ENCODE measurements at regions not wholly inside any gene's neighbourhood (a gene's known extent, or its start where the extent isn't known, plus 50 kb on each side); places are given as distances from the start of the nearest gene placed in this dataset.

DNA sequence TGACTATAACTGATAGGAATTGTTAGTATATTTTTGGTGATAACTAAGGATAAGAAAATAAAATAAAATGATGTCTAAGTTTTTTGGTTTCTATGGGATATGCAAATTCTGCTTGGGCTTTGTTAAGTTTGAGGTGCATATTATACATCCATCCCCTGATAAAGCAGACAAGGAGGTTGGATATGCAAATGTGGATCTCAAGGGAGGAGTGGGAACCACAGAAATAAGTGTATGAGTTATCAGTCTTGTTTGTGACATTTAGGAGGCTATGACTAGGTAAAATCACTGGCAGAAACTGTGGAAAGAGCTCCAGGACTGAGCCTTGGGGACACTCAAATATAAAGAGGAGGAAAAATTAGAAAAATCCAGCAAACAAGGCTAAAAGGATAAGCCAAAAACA is 719.4 kb downstream of the RERGL start:
- no peak for TF ChIP-seq CTCF (IDR thresholded peaks at IDR 0.05; ENCODE audit: insufficient read depth, missing control alignments)
- DNase-seq (ENCODE audit: insufficient read length, low spot score), result no peak
- FAIRE-seq, result no peak

GRCh38 chr12:17369556-17369955 is 720.4 kb downstream of the RERGL start:
- no peak for TF ChIP-seq CTCF (IDR thresholded peaks at IDR 0.05; ENCODE audit: insufficient read depth, missing control alignments)
- FAIRE-seq, result no peak
- DNase-seq (ENCODE audit: insufficient read length, low spot score), result no peak

GRCh38 chr12:17361224-17361623 is 728.8 kb downstream of the RERGL start:
- no peak for FAIRE-seq
- no peak for DNase-seq (ENCODE audit: insufficient read length, low spot score)
- no peak for TF ChIP-seq CTCF (IDR thresholded peaks at IDR 0.05; ENCODE audit: insufficient read depth, missing control alignments)

DNA sequence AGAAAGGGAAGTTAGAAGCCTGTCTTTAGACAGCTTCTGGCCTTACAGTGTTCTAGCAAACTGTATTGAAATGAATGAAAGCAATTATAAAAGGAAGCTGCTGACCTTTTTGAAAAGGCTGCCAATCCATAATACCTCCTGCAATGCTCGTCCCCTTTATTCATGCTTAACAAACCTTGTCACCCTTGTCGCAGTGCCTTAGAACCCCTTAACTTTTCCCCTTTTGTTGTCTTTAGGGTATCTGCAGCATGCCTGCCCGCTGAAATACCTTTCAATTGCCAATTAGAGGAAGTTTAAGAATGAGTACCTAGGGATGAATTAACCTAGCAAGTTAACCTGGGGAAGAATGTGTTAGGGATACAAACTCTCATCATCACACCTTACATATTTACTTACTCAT is 731.2 kb downstream of the RERGL start:
- FAIRE-seq (no peak), DNase-seq (ENCODE audit: insufficient read length, low spot score) (no peak)
- TF ChIP-seq CTCF (IDR thresholded peaks at IDR 0.05; ENCODE audit: insufficient read depth, missing control alignments), result no peak

GRCh38 chr12:17357396-17357795 is 732.6 kb downstream of the RERGL start:
- DNase-seq (ENCODE audit: insufficient read length, low spot score) (no peak), FAIRE-seq (no peak)
- no peak for TF ChIP-seq CTCF (IDR thresholded peaks at IDR 0.05; ENCODE audit: insufficient read depth, missing control alignments)

DNA sequence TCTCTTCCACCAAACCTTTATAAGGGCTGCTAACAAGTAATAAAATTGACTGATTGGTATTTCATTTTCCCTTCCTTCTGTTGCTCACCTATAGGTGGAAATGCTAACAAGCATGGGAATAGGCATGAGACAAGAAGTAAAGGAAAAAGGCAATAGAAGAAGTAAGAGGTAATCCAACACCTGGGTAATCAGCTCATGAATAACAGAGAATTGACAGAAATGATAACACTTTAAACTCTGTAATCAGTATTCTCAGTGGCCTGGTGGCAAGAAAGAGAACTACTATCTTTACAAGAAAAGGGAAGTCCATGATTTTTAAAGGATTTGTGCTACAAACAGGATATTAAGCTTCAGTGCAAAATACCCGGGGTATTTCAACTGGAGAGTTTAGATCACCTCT is 737.8 kb downstream of the RERGL start:
- no peak for DNase-seq (ENCODE audit: insufficient read length, low spot score)
- FAIRE-seq, result no peak
- no peak for TF ChIP-seq CTCF (IDR thresholded peaks at IDR 0.05; ENCODE audit: insufficient read depth, missing control alignments)

DNA sequence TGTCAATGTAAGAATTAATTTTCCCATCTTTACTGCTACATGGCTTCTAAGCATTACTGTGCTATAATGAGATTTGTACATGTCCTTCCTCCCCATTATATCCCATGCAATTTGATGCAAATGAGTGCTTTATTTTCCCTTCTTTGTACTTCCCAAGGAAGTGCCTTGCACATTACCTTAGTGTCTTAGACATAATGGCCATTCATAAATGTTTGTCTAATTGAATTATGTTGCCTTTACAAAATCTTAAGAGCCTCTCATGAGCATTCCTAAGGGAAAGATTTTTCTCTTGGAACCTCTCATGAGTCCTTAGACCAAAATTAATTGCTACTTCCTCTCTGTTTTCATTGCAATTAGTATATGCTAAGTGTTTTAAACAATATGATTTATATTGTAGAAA is 741.7 kb downstream of the RERGL start:
- FAIRE-seq (no peak), DNase-seq (ENCODE audit: insufficient read length, low spot score) (no peak)
- TF ChIP-seq CTCF (IDR thresholded peaks at IDR 0.05; ENCODE audit: insufficient read depth, missing control alignments), result no peak

All from D721Med (cell line).